H1 (cell line): ENCODE measurements at regions not wholly inside any gene's neighbourhood (a gene's known extent, or its start where the extent isn't known, plus 50 kb on each side); places are given as distances from the start of the nearest gene placed in this dataset.

Experiments
- CTCF ChIA-PET: fragments of 300-600 bp; sonication (Branson Sonifier 250); formaldehyde crosslinking; loops from one replicate; lab custom pipeline; 2021; ENCODE audit not compliant: partially characterized antibody; lab: Charles Lee
- POLR2A ChIA-PET: fragments of 300-600 bp; sonication (Branson Sonifier 250); formaldehyde crosslinking; loops from one replicate; lab custom pipeline; 2021; ENCODE audit warnings: inconsistent platforms; ENCODE audit not compliant: partially characterized antibody; lab: Charles Lee
- DNase-seq, 2 experiments: peaks; one replicate each; pipeline versions ENCODE4 v3.0.0 to v3.0.0-alpha.2; 2010 to 2022; ENCODE audit warnings: low spot score in 2 of 2, low read depth in 1 of 2, mixed read lengths in 1 of 2
- FAIRE-seq: peaks from 2 replicates; lab custom pipeline; 2011; peaks lifted over from hg19 to GRCh38; lab: Jason Lieb, UNC
- H2AFZ ChIP-seq: 2 replicates; pipeline ENCODE4 v1.8.1; 2012; ENCODE audit warnings: low read length, inconsistent platforms
- H2AK5ac ChIP-seq: 2 replicates; pipeline ENCODE4 v1.6.1; 2013; ENCODE audit warnings: low read depth, low read length
- H2BK120ac ChIP-seq: replicated peaks from 2 replicates; pipeline ENCODE3; 2013; ENCODE audit warnings: low read depth, low read length, inconsistent platforms
- H2BK12ac ChIP-seq: 2 replicates; pipeline ENCODE4 v1.6.1; 2013; ENCODE audit warnings: low read depth, low read length
- H2BK15ac ChIP-seq: 2 replicates; pipeline ENCODE4 v1.6.1; 2013; ENCODE audit warnings: low read length
- H2BK20ac ChIP-seq: 2 replicates; pipeline ENCODE4 v1.6.1; 2013; ENCODE audit warnings: low read length
- H2BK5ac ChIP-seq: 2 replicates; pipeline ENCODE4 v1.6.1; 2013; ENCODE audit warnings: low read depth, low read length
- H3K14ac ChIP-seq: 2 replicates; pipeline ENCODE4 v1.6.1; 2013; ENCODE audit warnings: inconsistent platforms; ENCODE audit not compliant: insufficient read length
- H3K18ac ChIP-seq: 2 replicates; pipeline ENCODE4 v1.6.1; 2013; ENCODE audit warnings: low read length; ENCODE audit errors: extremely low read depth
- H3K23ac ChIP-seq: 2 replicates; pipeline ENCODE4 v1.6.1; 2013; ENCODE audit warnings: inconsistent platforms; ENCODE audit not compliant: insufficient read length
- H3K23me2 ChIP-seq: 2 replicates; pipeline ENCODE4 v1.6.1; 2013; ENCODE audit warnings: low read depth, low read length
- H3K27ac ChIP-seq: 2 replicates; pipeline ENCODE4 v1.6.1; 2011; ENCODE audit warnings: low read depth, low read length, inconsistent platforms
- H3K27me3 ChIP-seq, 4 experiments: replicated peaks in 1 of 4; 1 replicate in 1 of 4; 2 replicates in 3 of 4; pipeline versions ENCODE4 v1.6.1 to v1.8.1; 2011 to 2013; ENCODE audit warnings: low read length in 3 of 4, mild to moderate bottlenecking in 3 of 4, inconsistent platforms in 2 of 4, mixed read lengths in 2 of 4, moderate library complexity in 1 of 4; ENCODE audit not compliant: control insufficient read depth in 3 of 4, insufficient read depth in 3 of 4; ENCODE audit errors: extremely low read depth in 1 of 4
- H3K36me3 ChIP-seq, 4 experiments: 2 replicates each; pipeline versions ENCODE4 v1.6.1 to v1.8.1; 2011 to 2013; ENCODE audit warnings: mild to moderate bottlenecking in 4 of 4, low read length in 3 of 4, moderate library complexity in 2 of 4, control low read depth in 1 of 4, inconsistent platforms in 1 of 4; ENCODE audit not compliant: insufficient read depth in 4 of 4, control insufficient read depth in 2 of 4
- H3K4ac ChIP-seq: replicated peaks from 2 replicates; pipeline ENCODE3; 2013; ENCODE audit warnings: low read length, low read depth, mixed read lengths, inconsistent platforms; ENCODE audit not compliant: insufficient read length
- H3K4me1 ChIP-seq, 4 experiments: replicated peaks in 1 of 4; 1 replicate in 1 of 4; 2 replicates in 3 of 4; pipeline versions ENCODE4 v1.6.1 to v1.8.1; 2011 to 2013; ENCODE audit warnings: low read length in 3 of 4, inconsistent platforms in 2 of 4, mixed read lengths in 1 of 4; ENCODE audit not compliant: insufficient read depth in 4 of 4, control insufficient read depth in 3 of 4
- H3K4me2 ChIP-seq, 2 experiments: 2 replicates each; pipeline versions ENCODE4 v1.6.1 to v1.8.1; 2011 to 2013; ENCODE audit warnings: low read depth in 2 of 2, low read length in 2 of 2, control low read depth in 1 of 2, inconsistent platforms in 1 of 2, mild to moderate bottlenecking in 1 of 2; ENCODE audit not compliant: insufficient read depth in 1 of 2
- H3K4me3 ChIP-seq, 4 experiments: fragments of 200-600, 300-600 bp in 1 of 4; sonication (generic), shearing (Covaris generic), sonication (Bioruptor Twin) in 1 of 4; 2 replicates each; pipeline versions ENCODE4 v1.5.1 to v1.8.1; 2011 to 2016; ENCODE audit warnings: low read length in 4 of 4, low read depth in 3 of 4, control low read depth in 2 of 4, inconsistent platforms in 2 of 4, mild to moderate bottlenecking in 2 of 4, mixed read lengths in 1 of 4, moderate library complexity in 1 of 4; ENCODE audit not compliant: insufficient read depth in 2 of 4; ENCODE audit errors: extremely low read depth in 1 of 4
- H3K56ac ChIP-seq: replicated peaks from 2 replicates; pipeline ENCODE3; 2013; ENCODE audit warnings: low read depth, mild to moderate bottlenecking, mixed read lengths, low read length, inconsistent platforms; ENCODE audit not compliant: insufficient read length
- H3K79me1 ChIP-seq: 2 replicates; pipeline ENCODE4 v1.6.1; 2013; ENCODE audit warnings: low read depth, low read length, control low read depth
- H3K79me2 ChIP-seq, 2 experiments: 2 replicates each; pipeline versions ENCODE4 v1.6.1 to v1.8.1; 2012 to 2013; ENCODE audit warnings: low read length in 2 of 2, mild to moderate bottlenecking in 2 of 2, inconsistent platforms in 1 of 2; ENCODE audit not compliant: insufficient read depth in 2 of 2, control insufficient read depth in 1 of 2
- H3K9ac ChIP-seq, 4 experiments: replicated peaks in 1 of 4; 1 replicate in 1 of 4; 2 replicates in 3 of 4; pipeline versions ENCODE4 v1.6.1 to v1.8.1; 2011 to 2013; ENCODE audit warnings: low read depth in 3 of 4, low read length in 3 of 4, control low read depth in 2 of 4, mild to moderate bottlenecking in 2 of 4, moderate library complexity in 2 of 4, inconsistent platforms in 1 of 4; ENCODE audit errors: extremely low read depth in 1 of 4
- H3K9me3 ChIP-seq, 2 experiments: 2 replicates each; pipeline versions ENCODE4 v1.6.1 to v1.8.1; 2012 to 2013; ENCODE audit warnings: mild to moderate bottlenecking in 2 of 2, moderate library complexity in 2 of 2, control low read depth in 1 of 2, inconsistent platforms in 1 of 2, low read depth in 1 of 2, low read length in 1 of 2, mixed read lengths in 1 of 2; ENCODE audit not compliant: insufficient read depth in 2 of 2
- H4K20me1 ChIP-seq, 2 experiments: replicated peaks in 1 of 2; 2 replicates each; pipeline versions ENCODE3 to v1.8.1; 2011 to 2013; ENCODE audit warnings: inconsistent platforms in 2 of 2, low read length in 2 of 2, mild to moderate bottlenecking in 1 of 2; ENCODE audit not compliant: insufficient read depth in 2 of 2, control insufficient read depth in 1 of 2
- H4K5ac ChIP-seq: 2 replicates; pipeline ENCODE4 v1.6.1; 2013; ENCODE audit warnings: low read length, low read depth, mixed read lengths, inconsistent platforms; ENCODE audit not compliant: insufficient read length
- H4K8ac ChIP-seq: 2 replicates; pipeline ENCODE4 v1.8.0; 2013; ENCODE audit warnings: mild to moderate bottlenecking, moderate library complexity, low read length, inconsistent platforms; ENCODE audit not compliant: insufficient read depth; ENCODE audit errors: extremely low read depth
- H4K91ac ChIP-seq: replicated peaks from 2 replicates; pipeline ENCODE3; 2013; ENCODE audit warnings: low read length, mixed read lengths, inconsistent platforms; ENCODE audit not compliant: insufficient read length
- ASH2L ChIP-seq: fragments of 200-600, 300-600 bp; sonication (generic); IDR thresholded peaks from one replicate; pipeline ENCODE4 v1.7.1; 2017; ENCODE audit warnings: low read length
- E2F6 ChIP-seq: IDR thresholded peaks from 2 replicates; pipeline ENCODE4 v1.6.1; 2012; ENCODE audit warnings: inconsistent platforms
- FOSL1 ChIP-seq: IDR thresholded peaks from 2 replicates; pipeline ENCODE4 v1.6.1; 2011; ENCODE audit warnings: mild to moderate bottlenecking, low read depth, low read length, moderate library complexity; ENCODE audit not compliant: insufficient read depth
- GTF2F1 ChIP-seq: IDR thresholded peaks from 2 replicates; pipeline ENCODE4 v1.6.1; 2012; ENCODE audit warnings: low read depth, low read length, improper control_type of control experiment, borderline replicate concordance
- RAD21 ChIP-seq, 2 experiments: IDR thresholded peaks in 1 of 2; conservative IDR thresholded peaks in 1 of 2; 2 replicates each; pipeline ENCODE4 v1.6.1; 2011; ENCODE audit warnings: low read depth in 2 of 2, low read length in 2 of 2, improper control_type of control experiment in 1 of 2, inconsistent platforms in 1 of 2, mild to moderate bottlenecking in 1 of 2, moderate library complexity in 1 of 2
- SRF ChIP-seq: IDR thresholded peaks from 2 replicates; pipeline ENCODE4 v1.6.1; 2011; ENCODE audit warnings: mild to moderate bottlenecking, low read depth, low read length, moderate library complexity
- ZNF274 ChIP-seq: IDR thresholded peaks from 2 replicates; pipeline ENCODE4 v1.7.0; 2012; ENCODE audit warnings: low read length, borderline replicate concordance; ENCODE audit errors: extremely low read depth
- WGBS, 2 experiments: shearing (Covaris generic) in 1 of 2; methylation state at CpG; one replicate each; pipeline versions ENCODE4 v1.1.6 to v1.1.7; 2013 to 2015; ENCODE audit warnings: low lambda C conversion rate in 2 of 2, mixed read lengths in 2 of 2, inconsistent platforms in 1 of 2, low coverage in 1 of 2, missing lambda C conversion rate in 1 of 2; ENCODE audit not compliant: insufficient replicate concordance in 2 of 2, insufficient coverage in 1 of 2, insufficient read length in 1 of 2; ENCODE audit errors: extremely low coverage in 1 of 2, missing lambda C conversion rate in 1 of 2; 5-methylcytosine and 5-hydroxymethylcytosine counted together
- TF ChIP-seq, protein P1 (sequence below): IDR thresholded peaks from 2 replicates; pipeline ENCODE4 v1.6.1; 2012; ENCODE audit warnings: low read length, inconsistent platforms
- TF ChIP-seq, protein P2 (sequence below): IDR thresholded peaks from 2 replicates; pipeline ENCODE4 v1.6.1; 2012; ENCODE audit warnings: inconsistent platforms

GRCh38 chr16:48905632-48906505, 295.9 kb upstream of the N4BP1 start:
- H3K4me2 ChIP-seq: no peak overlapping the region
- FAIRE-seq: no peak
- H3K4me3 ChIP-seq: no peak overlapping the region
- no peak for TF ChIP-seq ZNF274
- no peak for TF ChIP-seq RAD21 (IDR thresholded peaks at IDR 0.05 in 1 of 2, conservative IDR thresholded peaks at IDR 0.05 in 1 of 2; ENCODE audit: low read depth in 2 of 2, low read length in 2 of 2)
- TF ChIP-seq FOSL1: no peak
- no peak for TF ChIP-seq GTF2F1
- TF ChIP-seq SRF: no peak
- TF ChIP-seq ASH2L: no peak
- TF ChIP-seq E2F6: no peak
- TF ChIP-seq, protein P1, sequence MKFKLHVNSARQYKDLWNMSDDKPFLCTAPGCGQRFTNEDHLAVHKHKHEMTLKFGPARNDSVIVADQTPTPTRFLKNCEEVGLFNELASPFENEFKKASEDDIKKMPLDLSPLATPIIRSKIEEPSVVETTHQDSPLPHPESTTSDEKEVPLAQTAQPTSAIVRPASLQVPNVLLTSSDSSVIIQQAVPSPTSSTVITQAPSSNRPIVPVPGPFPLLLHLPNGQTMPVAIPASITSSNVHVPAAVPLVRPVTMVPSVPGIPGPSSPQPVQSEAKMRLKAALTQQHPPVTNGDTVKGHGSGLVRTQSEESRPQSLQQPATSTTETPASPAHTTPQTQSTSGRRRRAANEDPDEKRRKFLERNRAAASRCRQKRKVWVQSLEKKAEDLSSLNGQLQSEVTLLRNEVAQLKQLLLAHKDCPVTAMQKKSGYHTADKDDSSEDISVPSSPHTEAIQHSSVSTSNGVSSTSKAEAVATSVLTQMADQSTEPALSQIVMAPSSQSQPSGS: no peak
- TF ChIP-seq, protein P2, sequence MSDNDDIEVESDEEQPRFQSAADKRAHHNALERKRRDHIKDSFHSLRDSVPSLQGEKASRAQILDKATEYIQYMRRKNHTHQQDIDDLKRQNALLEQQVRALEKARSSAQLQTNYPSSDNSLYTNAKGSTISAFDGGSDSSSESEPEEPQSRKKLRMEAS: no peak

More at GRCh38 chr16:48905632-48906505, 295.9 kb upstream of the N4BP1 start:
- no peak overlapping the region for H2BK12ac ChIP-seq
- no peaks in the 10 kb centered on the region for H3K9me3 ChIP-seq
- H4K91ac ChIP-seq: no peak overlapping the region
- no peaks in the 10 kb centered on the region for H3K27me3 ChIP-seq
- H3K79me1 ChIP-seq: no peaks in the 10 kb centered on the region
- no peak overlapping the region for H3K9ac ChIP-seq
- no peak overlapping the region for H2BK5ac ChIP-seq
- H3K4ac ChIP-seq: no peak overlapping the region
- H3K27ac ChIP-seq: no peak overlapping the region
- no peak overlapping the region for H2BK20ac ChIP-seq
- no peak overlapping the region for H4K8ac ChIP-seq
- no peak overlapping the region for H2AK5ac ChIP-seq
- 0 out of 2 replicates have a peak overlapping the region, but pooled peaks have one; percentile 9 for H2BK15ac ChIP-seq
- 90% methylated on average over 22 of the region's 22 CpGs; no CpG with 5 or more reads in 1 of the 2 experiments for WGBS, 2 experiments
- DNase-seq: no peak
- H3K14ac ChIP-seq: no peak overlapping the region
- H3K4me1 ChIP-seq: peaks cover 0 to 3% (median 1%) of the 10 kb centered on the region in 4 experiments; a peak in 2 of 7 replicates
- H3K23ac ChIP-seq: no peak overlapping the region
- no peak overlapping the region for H2BK120ac ChIP-seq
- CTCF ChIA-PET: interaction anchor here (0.8 to 2.3 kb wide), 3 partner anchors 12 to 444 kb away, joined by 3 to 8 read pairs (median 3); no protein-coding TSS in a partner anchor
- no peaks in the 10 kb centered on the region for H3K23me2 ChIP-seq
- H3K36me3 ChIP-seq: no peaks in the 10 kb centered on the region
- H3K56ac ChIP-seq: no peak overlapping the region
- no peaks in the 10 kb centered on the region for H3K79me2 ChIP-seq
- no peaks in the 10 kb centered on the region for H4K20me1 ChIP-seq
- POLR2A ChIA-PET: no interaction called here
- H3K18ac ChIP-seq: no peak overlapping the region
- no peak overlapping the region for H2AFZ ChIP-seq
- H4K5ac ChIP-seq: no peak overlapping the region
